Activated T-cell treated with anti-CD3 and anti-CD28 coated beads, Interleukin-2, amount 50 U/mL, for 1 hour (primary cell): ENCODE measurements at regions not wholly inside any gene's neighbourhood (a gene's known extent, or its start where the extent isn't known, plus 50 kb on each side); places are given as distances from the start of the nearest gene placed in this dataset.
"Not testable (repeated sequence)": the region's sequence is repeated elsewhere in the genome, so short reads cannot be mapped to it uniquely, and the experiment has no call there.

Experiments
- DNase-seq: peaks from one replicate; pipeline ENCODE4 v3.0.0-alpha.2; 2020

DNA sequence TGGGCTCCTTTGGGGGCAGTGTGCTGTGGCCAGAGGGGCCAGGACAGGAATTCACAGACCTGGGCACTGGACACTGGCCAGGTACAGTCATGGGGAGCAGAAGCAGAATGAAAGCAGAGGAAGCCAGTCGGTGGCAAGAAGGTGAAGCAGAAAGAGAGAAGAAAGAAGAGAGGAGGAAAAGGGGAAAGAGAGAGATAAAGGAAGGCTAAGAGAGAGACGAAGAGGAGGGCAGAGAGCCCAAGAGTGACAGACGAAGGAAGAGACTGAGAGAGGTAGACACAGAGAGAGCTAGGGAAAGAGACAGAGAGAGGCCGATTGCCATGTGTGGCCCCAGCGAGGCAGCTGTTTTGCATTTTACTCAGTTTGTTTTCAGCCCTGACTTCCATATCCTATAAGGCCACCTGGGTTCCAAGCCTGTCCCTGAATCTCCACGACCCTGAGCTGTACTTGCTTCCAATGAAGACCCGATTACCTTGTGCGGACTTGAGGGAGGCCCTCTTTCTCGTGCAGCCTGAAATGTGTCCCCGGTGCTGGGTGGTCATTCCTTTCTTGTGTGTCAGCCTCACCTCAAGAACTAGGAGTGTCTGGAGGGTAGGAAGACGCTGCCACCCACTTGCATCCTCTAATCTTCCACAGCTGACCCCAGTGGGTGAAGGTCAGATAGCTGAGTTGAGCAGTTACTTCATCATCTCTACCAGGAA lies 73.9 kb downstream of the LSM3 start:
- no peak for DNase-seq

GRCh38 chr3:14253022-14253706 lies 74.5 kb downstream of the LSM3 start:
- DNase-seq, result no peak

- DNase-seq, result no peak
Observed at GRCh38 chr3:14253707-14254382, 75.2 kb downstream of the LSM3 start.

- DNase-seq, result no peak
Observed at GRCh38 chr3:14254812-14255702, 76.4 kb downstream of the LSM3 start.

DNA sequence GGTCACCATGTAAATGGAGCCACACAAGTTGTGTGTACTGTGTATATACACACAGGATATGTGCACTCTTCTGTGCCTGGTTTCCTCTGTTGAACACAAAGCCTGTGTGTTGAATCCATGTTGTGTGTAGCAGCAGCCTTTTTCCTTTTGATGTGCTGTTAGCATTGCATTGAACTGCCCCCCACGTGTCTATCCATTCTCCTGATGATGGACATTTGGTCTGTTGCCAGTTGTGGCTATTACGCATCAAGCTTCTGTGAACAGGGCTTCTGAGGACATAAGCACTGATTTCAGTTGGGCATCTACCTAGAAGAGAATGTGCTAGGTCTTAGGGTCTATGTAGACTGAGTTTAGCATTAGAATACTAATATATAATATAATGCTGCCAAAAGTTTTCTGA lies 77.4 kb downstream of the LSM3 start:
- no peak for DNase-seq

DNA sequence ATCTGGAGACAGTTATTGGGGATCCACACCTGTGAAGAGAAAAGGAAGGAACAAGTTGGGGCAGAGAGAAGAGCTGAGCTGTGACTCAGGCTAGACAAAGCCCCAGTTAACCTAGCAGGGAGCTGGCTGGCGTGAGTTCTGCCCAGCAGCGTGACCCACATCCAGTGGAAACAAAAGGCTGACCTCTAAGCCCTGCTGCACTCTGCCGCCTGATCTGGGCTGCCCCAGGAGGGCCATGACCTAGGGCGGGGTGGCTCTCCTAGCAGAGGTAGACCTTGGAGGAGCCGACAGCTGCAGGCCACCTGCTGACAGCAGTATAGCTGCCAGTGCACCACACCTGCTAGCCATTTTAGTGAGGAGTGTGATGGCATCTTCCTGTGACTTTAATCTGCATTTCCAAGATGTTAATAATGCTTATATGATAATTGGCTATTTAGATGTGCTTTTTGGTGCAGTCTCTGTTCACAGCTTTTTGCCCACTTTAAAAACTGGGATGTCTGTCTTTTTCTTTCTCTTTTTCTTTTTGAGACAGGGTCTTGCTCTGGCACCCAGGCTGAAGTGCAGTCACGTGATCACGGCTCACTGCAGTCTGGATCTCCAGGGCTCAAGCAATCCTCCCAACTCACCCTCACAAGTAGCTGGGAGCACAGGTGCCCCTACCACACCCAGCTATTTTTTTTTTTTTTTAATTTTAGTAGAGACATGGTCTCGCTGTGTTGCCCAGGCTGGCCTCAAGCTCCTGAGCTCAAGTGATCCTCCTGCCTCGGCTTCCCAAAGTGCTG lies 78.1 kb downstream of the LSM3 start:
- no peak for DNase-seq

DNA sequence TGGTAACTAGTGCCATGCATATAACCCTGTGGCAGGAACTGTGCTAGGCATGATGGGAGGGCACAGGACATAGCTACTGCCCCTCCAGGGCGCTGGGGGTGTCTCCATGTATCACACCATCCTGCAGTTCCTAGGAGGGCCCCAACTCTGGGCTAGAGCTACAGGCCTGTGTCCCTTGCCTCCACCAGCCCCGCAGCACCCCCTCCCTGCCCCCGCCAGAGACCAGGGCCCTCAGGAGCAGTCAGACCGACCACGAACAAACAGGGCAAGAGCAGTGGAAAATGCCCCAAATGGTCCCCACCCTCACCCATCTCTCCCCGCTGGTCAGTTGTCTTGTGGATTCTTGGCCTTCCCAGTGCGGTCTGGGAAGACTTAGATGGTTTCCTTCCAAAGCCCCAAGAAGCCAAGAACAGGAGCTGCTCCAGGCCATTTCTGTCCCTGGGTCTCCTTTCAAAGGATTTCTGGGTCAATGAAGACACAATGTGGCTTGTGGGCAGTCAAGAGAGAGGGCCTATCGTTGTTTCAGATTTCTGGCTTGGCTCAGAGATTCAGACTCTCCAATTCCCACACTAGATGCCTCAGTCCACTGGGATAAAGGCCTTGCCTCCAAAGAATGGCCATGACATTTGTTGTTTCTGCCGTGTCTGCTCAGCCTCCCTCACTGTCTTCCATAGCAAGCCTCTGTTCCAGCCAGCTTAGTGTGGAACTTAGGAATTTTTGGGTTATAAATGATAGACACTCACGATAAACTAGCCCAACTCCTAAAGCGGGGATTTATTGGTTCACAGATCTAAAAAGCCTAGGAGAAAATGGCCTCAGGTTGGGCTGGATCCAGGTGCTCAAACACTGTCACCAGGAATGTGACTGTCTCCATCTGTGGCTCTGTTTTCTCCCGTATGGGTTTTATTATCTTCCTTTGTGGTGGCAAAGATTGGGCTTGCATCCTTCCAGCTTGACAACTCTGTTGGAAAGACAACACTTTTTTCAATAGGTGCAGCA lies 80.6 kb downstream of the LSM3 start:
- no peak for DNase-seq

GRCh38 chr3:14260463-14260862 lies 81.8 kb downstream of the LSM3 start:
- no peak for DNase-seq

GRCh38 chr3:14261229-14261628 lies 82.6 kb downstream of the LSM3 start:
- DNase-seq, result peak; percentile 76

- DNase-seq, result no peak
Observed at GRCh38 chr3:14262212-14262611, 83.6 kb downstream of the LSM3 start.

DNA sequence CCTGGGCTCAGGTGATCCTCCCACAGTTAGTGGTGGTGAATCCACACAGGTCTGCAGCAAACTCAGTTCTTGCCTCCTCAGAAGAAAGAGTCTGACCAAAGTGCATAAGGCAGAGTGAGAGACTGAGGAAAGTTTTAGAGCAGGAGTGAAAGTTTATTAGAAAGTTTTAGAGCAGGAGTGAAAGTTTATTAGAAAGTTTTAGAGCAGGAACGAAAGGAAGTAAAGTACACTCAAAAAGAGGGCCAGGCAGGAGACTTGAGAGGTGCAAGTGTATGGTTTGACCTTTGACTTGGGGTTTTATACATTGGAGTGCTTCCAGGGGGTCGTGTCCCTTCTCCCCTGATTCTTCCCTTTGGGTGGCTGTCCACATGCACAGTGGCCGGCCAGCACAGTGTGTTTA lies 84.2 kb downstream of the LSM3 start:
- no peak for DNase-seq

DNA sequence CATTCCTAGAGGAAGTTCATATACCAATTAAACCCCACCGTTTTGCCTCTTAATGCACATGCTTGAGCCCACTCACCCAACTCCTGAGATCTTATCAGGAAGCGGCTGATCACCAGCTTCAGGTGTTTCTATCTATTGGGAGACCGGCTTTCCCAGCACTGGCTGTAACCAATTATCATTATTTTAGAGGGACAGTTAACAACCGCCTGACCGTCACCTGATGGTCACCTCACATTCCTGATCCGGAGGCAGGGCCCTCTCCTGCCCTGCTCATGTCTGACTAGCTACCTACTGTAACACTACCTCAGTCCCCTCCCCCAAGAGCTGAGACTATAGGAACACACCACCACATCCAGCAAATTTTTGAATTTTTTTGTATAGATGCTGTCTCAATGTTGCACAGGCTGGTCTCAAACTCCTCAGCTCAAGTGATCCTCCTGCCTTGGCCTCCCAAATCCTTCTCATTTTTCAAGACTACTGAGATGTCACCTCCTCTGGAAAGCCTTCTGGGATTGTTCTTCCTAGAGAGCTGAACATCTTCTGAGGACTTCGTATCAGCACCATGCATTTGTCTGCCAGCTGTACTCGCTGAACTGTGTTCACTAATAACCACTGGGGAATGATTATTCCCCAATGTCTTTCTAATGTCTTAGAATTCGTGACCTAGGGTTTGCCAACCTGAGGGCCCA lies 84.8 kb downstream of the LSM3 start:
- DNase-seq, result no peak

GRCh38 chr3:14265246-14265962 lies 86.8 kb downstream of the LSM3 start:
- no peak for DNase-seq

DNA sequence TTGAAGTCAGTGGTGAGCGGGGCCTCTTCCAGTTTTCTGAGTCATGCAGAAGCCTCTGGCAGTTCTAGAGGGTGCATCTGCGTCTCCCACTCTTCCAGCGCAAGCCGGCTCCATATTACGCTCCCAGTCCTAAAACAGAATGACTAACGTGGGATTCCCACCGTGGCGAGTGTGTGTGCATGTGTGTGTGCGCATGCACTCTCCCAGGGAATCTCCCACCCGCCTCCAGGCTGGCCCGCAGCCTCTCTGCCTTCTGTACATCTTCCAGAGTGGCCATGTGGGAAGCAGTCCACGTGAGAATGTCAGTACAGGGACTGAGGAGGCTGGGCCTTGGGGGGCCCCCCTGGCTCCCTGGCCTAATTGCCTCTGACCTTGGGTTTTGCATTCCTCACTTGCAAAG lies 87.7 kb downstream of the LSM3 start:
- no peak for DNase-seq

DNA sequence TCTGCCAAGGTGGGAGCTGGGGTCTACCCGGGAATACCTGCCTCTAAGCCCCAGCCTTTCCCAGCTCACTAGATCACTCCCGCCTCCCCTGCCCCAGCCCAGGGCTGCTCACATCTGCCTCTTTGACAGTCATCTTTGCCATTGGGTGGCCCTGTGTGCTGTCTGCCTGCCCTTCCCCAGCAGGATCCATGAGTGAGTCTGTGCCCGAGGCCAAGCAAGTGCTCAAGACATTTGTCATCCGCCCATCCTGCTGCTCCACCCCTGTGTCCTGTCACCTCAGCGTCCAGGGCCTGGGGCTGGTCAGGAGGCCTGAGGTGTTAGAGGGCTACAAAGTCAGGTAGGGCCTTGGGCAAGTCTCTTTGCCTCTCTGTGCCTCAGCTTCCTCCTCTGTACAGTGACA lies 89.4 kb downstream of the LSM3 start:
- DNase-seq, result no peak

DNA sequence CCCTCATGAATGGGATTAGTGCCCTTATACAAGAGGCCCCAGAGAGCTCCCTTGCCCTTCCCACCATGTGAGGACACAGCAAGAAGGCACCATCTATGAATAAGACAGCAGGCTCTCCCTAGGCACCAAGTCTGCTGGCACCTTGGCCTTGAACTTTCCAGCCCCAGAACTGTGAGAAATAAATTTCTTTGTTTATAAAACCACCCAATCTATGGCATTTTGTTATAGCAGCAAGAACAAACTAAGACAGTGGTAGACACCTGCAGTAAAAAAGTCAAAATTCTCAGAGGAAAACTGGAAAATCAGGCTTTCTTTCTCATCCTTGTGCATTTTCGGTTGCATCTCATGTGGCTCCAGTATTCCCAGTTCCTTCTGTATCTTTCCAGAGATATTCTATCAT lies 90.3 kb downstream of the LSM3 start:
- no peak for DNase-seq

DNA sequence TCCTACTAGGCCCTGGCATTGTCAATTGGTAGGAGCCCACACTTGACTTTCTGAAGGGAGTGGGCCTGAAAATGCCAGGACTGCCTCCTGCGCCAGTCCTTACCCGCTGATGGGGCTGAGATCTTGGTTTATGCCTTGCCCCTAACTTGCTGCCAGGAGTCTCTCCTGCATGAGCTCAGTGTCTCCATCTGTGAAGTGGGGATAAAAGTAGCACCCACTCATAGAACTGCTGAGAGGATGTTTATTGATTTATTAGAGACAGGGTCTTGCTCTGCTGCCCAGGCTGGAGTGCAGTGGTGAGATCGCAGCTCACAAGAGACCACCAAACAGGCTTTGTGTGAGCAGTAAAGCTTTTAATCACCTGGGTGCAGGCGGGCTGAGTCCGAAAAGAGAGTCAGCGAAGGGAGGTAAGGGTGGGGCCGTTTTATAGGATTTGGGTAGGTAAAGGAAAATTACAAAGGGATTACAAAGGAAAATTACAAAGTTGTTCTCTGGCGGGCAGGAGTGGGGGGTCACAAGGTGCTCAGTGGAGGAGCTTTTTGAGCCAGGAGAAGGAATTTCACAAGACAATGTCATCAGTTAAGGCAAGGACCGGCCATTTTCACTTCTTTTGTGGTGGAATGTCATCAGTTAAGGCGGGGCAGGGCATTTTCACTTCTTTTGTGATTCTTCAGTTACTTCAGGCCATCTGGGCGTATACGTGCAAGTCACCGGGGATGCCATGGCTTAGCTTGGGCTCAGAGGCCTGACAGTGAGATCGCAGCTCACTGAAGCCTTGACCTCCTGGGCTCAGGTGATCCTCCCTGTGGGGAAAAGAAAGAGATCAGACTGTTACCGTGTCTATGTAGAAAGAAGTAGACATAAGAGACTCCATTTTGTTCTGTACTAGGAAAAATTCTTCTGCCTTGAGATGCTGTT lies 93.7 kb downstream of the LSM3 start:
- not testable (repeated sequence) for DNase-seq

DNA sequence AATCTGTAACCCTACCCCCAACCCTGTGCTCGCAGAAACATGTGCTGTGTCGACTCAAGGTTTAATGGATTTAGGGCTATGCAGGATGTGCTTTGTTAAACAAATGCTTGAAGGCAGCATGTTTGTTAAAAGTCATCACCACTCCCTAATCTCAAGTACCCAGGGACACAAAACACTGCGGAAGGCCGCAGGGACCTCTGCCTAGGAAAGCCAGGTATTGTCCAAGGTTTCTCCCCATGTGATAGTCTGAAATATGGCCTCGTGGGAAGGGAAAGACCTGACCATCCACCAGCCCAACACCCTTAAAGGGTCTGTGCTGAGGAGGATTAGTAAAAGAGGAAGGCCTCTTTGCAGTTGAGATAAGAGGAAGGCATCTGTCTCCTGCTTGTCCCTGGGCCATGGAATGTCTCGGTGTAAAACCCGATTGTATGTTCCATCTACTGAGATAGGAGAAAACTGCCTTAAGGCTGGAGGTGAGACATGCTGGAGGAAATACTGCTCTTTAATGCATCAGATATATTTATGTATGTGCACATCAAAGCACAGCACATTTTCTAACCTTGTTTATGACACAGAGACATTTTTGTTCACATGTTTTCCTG lies 94.4 kb downstream of the LSM3 start:
- not testable (repeated sequence) for DNase-seq
